ENCODE measurements at regions not wholly inside any gene's neighbourhood (a gene's known extent, or its start where the extent isn't known, plus 50 kb on each side); places are given as distances from the start of the nearest gene placed in this dataset.

DNA sequence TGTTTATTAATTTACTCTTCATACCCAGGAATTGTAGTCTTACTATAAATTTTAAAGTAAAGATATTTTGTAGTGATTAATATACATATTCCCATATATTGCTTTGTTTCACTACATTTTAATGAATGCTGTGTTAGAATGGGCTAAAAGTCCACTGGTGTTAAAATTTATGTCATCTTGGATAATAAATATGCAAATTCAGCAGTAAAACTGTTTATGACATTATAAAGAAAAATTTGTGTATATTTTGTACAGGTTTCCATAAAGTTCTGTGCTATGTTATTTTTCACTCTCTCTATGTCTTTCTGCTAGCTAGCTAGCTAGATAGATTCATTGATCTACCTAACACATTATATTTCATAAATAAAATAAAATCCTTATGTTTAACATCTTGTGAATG is 1071.2 kb downstream of the FAT4 start:
- Histone ChIP-seq H3K9me3 (no peaks in the 10 kb centered on the region), H3K27me3 (no peaks in the 10 kb centered on the region), H3K4me3 (no peak overlapping the region), H3K4me1 (no peaks in the 10 kb centered on the region), H3K27ac (no peak overlapping the region), H3K36me3 (no peaks in the 10 kb centered on the region)
- DNase-seq, result no peak
- TF ChIP-seq POLR2A (IDR thresholded peaks at IDR 0.05), result no peak
- TF ChIP-seq, protein P1, sequence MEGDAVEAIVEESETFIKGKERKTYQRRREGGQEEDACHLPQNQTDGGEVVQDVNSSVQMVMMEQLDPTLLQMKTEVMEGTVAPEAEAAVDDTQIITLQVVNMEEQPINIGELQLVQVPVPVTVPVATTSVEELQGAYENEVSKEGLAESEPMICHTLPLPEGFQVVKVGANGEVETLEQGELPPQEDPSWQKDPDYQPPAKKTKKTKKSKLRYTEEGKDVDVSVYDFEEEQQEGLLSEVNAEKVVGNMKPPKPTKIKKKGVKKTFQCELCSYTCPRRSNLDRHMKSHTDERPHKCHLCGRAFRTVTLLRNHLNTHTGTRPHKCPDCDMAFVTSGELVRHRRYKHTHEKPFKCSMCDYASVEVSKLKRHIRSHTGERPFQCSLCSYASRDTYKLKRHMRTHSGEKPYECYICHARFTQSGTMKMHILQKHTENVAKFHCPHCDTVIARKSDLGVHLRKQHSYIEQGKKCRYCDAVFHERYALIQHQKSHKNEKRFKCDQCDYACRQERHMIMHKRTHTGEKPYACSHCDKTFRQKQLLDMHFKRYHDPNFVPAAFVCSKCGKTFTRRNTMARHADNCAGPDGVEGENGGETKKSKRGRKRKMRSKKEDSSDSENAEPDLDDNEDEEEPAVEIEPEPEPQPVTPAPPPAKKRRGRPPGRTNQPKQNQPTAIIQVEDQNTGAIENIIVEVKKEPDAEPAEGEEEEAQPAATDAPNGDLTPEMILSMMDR (IDR thresholded peaks at IDR 0.05), result no peak

DNA sequence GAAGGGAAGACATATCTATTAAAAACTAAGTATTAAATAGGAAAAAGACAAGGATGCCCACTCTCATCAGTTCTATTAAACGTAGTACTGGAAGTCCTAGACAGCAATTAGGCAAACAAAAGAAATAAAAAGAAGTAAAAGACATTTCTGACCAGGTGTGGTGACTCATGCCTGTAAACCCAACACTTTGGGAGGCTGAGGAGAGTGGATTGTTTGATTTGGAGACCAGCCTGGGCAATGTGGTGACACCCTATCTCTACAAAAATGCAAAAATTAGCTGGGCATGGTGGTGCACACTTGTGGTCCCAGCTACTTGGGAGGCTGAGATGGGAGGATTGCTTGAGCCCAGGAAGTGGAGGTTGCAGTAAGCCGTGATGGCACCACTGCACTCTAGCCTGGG is 1071.8 kb downstream of the FAT4 start:
- no peak for TF ChIP-seq POLR2A (IDR thresholded peaks at IDR 0.05)
- TF ChIP-seq, protein P1 (IDR thresholded peaks at IDR 0.05), result no peak
- Histone ChIP-seq H3K27ac (no peak overlapping the region), H3K36me3 (no peaks in the 10 kb centered on the region), H3K4me3 (no peak overlapping the region), H3K4me1 (no peaks in the 10 kb centered on the region), H3K27me3 (no peaks in the 10 kb centered on the region), H3K9me3 (no peaks in the 10 kb centered on the region)
- DNase-seq, result no peak

DNA sequence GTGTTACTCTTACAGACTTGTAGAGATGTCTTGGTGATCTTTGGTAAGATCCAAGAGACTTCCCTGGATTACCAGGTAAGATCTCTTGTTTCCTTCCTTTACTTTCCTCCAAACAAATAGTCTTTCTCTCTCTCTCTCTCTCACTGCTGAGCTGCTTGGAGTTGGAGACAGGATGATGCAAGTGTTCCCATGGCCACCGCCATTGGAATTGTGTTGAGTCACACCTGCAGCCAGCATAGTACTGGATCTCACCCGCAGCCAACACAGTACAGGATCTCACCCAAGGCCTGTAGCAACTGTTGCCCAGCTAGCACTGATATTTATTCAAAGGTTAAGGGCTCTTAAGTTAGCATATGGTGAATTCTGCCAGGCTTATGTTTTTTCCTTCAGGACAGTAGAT is 1080.9 kb downstream of the FAT4 start:
- Histone ChIP-seq H3K36me3 (no peaks in the 10 kb centered on the region), H3K9me3 (peaks cover 0 to 4% (median 0%) of the 10 kb centered on the region in 4 donors), H3K27me3 (no peaks in the 10 kb centered on the region), H3K27ac (no peak overlapping the region), H3K4me3 (no peak overlapping the region), H3K4me1 (no peaks in the 10 kb centered on the region)
- no peak for DNase-seq
- TF ChIP-seq, protein P1 (IDR thresholded peaks at IDR 0.05), result no peak
- no peak for TF ChIP-seq POLR2A (IDR thresholded peaks at IDR 0.05)

DNA sequence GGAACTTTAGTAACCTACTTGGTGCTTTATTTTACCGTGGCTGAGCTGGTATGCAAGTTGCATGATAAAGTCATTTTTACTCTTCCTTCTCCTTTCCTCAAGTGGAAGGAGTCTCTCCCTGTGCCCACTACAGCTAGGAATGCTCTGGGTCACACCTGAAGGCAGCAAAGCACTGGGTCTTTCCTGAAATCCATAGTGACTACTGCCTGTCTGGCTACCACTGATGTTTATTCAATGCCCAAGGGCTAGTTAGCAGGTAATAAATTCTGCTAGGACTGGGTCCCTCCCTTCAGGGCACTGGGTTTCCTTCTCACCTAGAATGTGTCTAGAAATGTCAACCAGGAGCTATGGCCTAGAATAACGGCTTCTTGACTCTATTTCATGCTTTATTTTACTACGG is 1081.4 kb downstream of the FAT4 start:
- TF ChIP-seq, protein P1 (IDR thresholded peaks at IDR 0.05), result no peak
- no peak for TF ChIP-seq POLR2A (IDR thresholded peaks at IDR 0.05)
- no peak for DNase-seq
- Histone ChIP-seq H3K36me3 (no peaks in the 10 kb centered on the region), H3K27me3 (no peaks in the 10 kb centered on the region), H3K9me3 (peaks cover 0 to 4% (median 0%) of the 10 kb centered on the region in 4 donors), H3K4me1 (no peaks in the 10 kb centered on the region), H3K27ac (no peak overlapping the region), H3K4me3 (no peak overlapping the region)

DNA sequence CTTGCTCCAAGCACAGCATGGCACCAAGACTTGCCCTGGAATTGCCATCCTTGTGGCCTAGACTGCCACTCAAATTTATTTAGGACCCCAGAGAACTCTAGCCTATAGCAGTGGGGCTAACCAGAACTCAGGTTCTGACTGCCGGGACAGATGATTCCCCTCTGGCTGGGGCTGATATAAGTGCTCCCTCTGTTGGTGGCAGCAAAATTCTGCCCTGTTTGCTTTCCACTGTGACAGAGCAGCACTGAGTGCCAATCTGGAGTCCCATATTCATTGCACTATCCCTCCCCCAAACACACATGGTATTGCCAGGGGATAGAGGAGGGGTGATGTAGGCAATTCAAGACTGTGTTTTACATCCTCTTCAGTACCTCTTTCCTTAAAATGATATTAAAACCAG is 1081.9 kb downstream of the FAT4 start:
- H3K27me3 ChIP-seq, result no peaks in the 10 kb centered on the region
- H3K9me3 ChIP-seq, result peaks cover 0 to 4% (median 0%) of the 10 kb centered on the region in 4 donors
- H3K27ac ChIP-seq, result no peak overlapping the region
- H3K4me1 ChIP-seq, result no peaks in the 10 kb centered on the region
- no peaks in the 10 kb centered on the region for H3K36me3 ChIP-seq
- no peak for TF ChIP-seq POLR2A (IDR thresholded peaks at IDR 0.05)
- TF ChIP-seq, protein P1 (IDR thresholded peaks at IDR 0.05), result no peak
- no peak overlapping the region for H3K4me3 ChIP-seq
- no peak for DNase-seq

DNA sequence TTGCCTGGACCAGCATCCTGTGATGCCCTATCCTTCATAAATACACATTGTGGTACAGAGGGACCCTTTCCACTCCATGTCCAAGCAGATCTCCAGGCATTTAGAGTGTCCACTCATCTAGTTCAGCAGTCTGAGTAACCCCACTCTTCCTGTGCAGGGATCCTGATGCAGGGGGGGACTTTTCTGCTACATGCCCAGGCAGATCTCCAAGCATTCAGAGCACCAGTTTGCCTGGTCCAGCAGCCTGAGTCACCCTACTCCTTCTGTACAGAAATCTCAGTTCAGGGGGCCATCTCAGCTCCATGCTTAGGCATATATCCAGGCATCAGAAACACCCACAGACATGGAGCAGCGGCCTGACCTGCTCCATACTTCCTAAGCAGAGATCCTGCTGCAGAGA is 1089.8 kb downstream of the FAT4 start:
- Histone ChIP-seq H3K27ac (no peak overlapping the region), H3K4me1 (no peaks in the 10 kb centered on the region), H3K9me3 (no peaks in the 10 kb centered on the region), H3K36me3 (no peaks in the 10 kb centered on the region), H3K4me3 (no peak overlapping the region), H3K27me3 (no peaks in the 10 kb centered on the region)
- TF ChIP-seq POLR2A (IDR thresholded peaks at IDR 0.05), result no peak
- TF ChIP-seq, protein P1 (IDR thresholded peaks at IDR 0.05), result no peak
- DNase-seq, result no peak

Measured in Peyer's patch (tissue), 4 donors.